D721Med (cell line): ENCODE measurements at regions not wholly inside any gene's neighbourhood (a gene's known extent, or its start where the extent isn't known, plus 50 kb on each side); places are given as distances from the start of the nearest gene placed in this dataset.

ENCODE experiments used
- DNase-seq: peaks from one replicate; pipeline ENCODE4 v3.0.0; 2011; ENCODE audit warnings: low spot score; ENCODE audit not compliant: insufficient read length
- FAIRE-seq: peaks from 2 replicates; lab custom pipeline; 2011; peaks lifted over from hg19 to GRCh38; lab: Jason Lieb, UNC
- CTCF ChIP-seq: IDR thresholded peaks from 2 replicates; pipeline ENCODE4 v1.5.1; 2012; ENCODE audit warnings: mild to moderate bottlenecking, control low read depth; ENCODE audit not compliant: insufficient read depth; ENCODE audit errors: missing control alignments

DNA sequence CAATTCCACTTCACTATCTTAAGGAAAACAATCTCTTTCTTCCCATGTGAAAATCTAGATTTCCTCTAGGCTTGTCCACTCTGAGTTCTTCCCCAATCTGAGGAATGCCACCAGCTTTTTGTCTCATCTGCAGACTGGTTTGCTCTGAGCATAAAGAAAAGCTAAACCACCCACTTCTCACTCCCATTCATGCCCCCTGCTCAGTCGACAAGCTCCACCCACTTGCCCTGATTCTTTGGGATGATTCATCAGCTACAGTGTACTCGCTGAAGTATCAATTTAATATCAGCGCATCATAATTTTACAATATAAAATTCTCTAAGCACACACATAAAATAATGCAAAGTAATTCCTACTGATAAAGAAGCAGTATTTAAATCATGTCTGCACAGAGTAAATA is 209.1 kb downstream of the GRIN2B start:
- TF ChIP-seq CTCF: no peak
- FAIRE-seq: no peak

DNA sequence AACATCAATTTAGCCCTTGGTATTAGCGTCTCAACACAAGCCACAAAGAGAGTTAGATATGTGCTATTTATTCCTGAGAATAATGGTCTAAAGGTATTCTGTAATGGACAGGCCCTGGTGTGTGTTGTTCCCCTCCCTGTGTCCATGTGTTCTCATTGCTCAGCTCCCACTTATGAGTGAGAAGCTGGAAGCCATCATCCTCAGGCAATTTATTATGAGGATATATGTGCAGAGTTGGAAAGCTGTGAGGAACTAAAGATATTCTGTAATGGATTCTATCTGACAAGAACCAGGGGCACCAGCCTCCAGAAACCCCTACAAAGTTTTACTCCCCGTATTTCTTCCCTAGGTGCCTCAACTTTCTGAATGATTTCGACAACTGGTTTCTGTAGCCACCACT is 210.8 kb downstream of the GRIN2B start:
- no peak for DNase-seq
- no peak for FAIRE-seq
- TF ChIP-seq CTCF: no peak

More for the DNA sequence above, 209.1 kb downstream of the GRIN2B start:
- DNase-seq: no peak

- FAIRE-seq: no peak
- no peak for TF ChIP-seq CTCF
- no peak for DNase-seq
These were observed 211.4 kb downstream of the GRIN2B start for GRCh38 chr12:13769966-13770365.

DNA sequence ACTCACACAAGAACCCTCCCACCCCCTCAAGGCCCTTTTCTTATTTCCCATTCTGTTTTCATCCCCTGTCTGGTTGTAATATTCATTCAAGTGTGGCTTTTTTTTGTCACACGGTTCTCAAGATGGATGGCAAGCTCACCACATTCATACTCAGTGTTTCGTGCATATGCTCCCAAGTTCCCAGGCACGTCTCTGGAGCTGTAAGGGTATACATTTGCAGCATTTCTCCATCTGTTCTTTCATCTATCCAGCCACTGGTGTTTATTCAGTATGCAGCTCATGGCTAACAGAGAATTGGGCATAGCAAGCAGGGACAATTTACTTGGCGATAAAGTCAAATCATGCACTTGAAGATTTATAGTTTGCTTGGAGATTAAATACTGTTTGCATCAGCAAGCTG is 212.1 kb downstream of the GRIN2B start:
- TF ChIP-seq CTCF: no peak
- DNase-seq (no peak), FAIRE-seq (no peak)

DNA sequence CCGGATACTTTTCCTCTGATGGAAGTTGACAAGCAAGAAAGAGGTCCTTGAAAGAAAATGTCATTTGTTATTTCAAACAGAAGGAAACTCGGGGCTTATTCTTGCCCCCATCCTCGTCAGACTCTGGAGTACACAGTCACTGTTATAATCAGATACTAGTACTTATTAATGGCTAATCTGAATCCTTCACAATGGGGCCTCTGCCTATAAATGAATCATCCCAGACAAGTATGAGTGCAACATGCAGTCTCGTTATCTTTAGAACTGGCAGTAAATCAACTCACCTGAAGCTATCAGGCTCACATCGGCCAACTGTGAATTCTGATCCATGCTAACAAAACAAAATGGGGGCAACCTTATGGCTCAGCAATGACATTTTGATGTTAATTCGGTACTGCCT is 216.7 kb downstream of the GRIN2B start:
- DNase-seq (no peak), FAIRE-seq (no peak)
- no peak for TF ChIP-seq CTCF

- TF ChIP-seq CTCF: no peak
- DNase-seq: no peak
- no peak for FAIRE-seq
These were observed 232.0 kb downstream of the GRIN2B start for GRCh38 chr12:13749389-13749788.

DNA sequence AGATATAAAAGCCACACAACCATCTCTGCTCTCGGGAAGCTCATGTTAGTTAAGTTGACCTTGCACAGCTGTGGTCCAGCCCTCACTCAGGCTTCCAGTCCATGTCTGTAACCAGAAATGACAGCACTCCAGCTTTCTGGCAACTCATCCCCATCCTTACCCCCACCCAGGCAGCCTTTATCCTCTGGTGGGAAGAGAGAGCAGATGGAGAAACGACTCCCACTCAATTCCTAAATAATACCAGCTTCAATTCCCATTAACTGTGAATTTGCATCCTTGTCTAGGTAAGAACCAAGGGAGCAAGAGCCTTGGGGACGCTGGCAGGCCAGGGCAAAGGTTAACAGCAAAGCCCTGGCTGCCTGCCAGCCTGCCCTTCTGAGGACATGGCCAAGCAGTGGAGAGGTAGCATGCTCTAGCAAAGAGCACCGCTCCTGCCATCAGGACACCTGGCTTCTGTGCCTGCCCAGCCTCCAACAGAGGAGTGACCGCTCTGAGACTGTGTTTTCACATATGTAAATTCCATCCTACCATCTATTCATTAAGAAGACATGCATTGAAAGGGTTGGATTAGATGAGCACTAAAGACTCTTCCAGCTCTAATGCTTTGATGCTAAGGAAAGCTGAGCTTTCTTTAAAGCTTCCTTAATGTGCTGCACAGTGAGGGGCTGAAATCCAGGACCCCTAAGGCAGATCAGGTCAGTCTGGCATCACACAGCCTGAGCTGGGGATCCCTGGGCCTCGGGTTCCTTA is 236.1 kb downstream of the GRIN2B start:
- FAIRE-seq (no peak), DNase-seq (no peak)
- TF ChIP-seq CTCF: no peak
